Keratinocyte (primary cell): ENCODE measurements at regions not wholly inside any gene's neighbourhood (a gene's known extent, or its start where the extent isn't known, plus 50 kb on each side); places are given as distances from the start of the nearest gene placed in this dataset.

ENCODE experiments used
- DNase-seq: peaks from one replicate; pipeline ENCODE4 v3.0.0-alpha.2; 2011; ENCODE audit warnings: low read depth, missing footprints, low spot score
- FAIRE-seq: peaks from 2 replicates; lab custom pipeline; 2011; peaks lifted over from hg19 to GRCh38; lab: Jason Lieb, UNC
- H2AFZ ChIP-seq: 2 replicates; pipeline ENCODE4 v1.6.0; 2012; ENCODE audit warnings: low read length, control low read depth, inconsistent platforms; ENCODE audit not compliant: control insufficient read depth
- H3K27ac ChIP-seq: 2 replicates; pipeline ENCODE4 v1.5.1; 2011; ENCODE audit warnings: low read length; ENCODE audit not compliant: control insufficient read depth, insufficient read depth
- H3K27me3 ChIP-seq: 3 replicates; pipeline ENCODE4 v1.6.0; 2011; ENCODE audit warnings: low read length; ENCODE audit not compliant: control insufficient read depth, insufficient read depth; ENCODE audit errors: extremely low read depth
- H3K36me3 ChIP-seq, 2 experiments: 2 replicates in 1 of 2; 3 replicates in 1 of 2; pipeline ENCODE4 v1.5.1; 2011; ENCODE audit warnings: low read length in 2 of 2, mild to moderate bottlenecking in 1 of 2; ENCODE audit not compliant: control insufficient read depth in 2 of 2, insufficient read depth in 2 of 2; ENCODE audit errors: extremely low read depth in 1 of 2
- H3K4me1 ChIP-seq: 3 replicates; pipeline ENCODE4 v1.5.1; 2011; ENCODE audit warnings: low read length; ENCODE audit not compliant: control insufficient read depth, insufficient read depth; ENCODE audit errors: extremely low read depth
- H3K4me2 ChIP-seq: 3 replicates; pipeline ENCODE4 v1.6.0; 2011; ENCODE audit warnings: low read depth, low read length; ENCODE audit not compliant: control insufficient read depth, insufficient read depth; ENCODE audit errors: extremely low read depth
- H3K4me3 ChIP-seq, 3 experiments: fragments of 200-600 bp in 1 of 3; sonication (generic) in 1 of 3; 2 replicates in 2 of 3; 3 replicates in 1 of 3; pipeline ENCODE4 v1.5.1; 2011 to 2016; ENCODE audit warnings: low read length in 3 of 3, mild to moderate bottlenecking in 3 of 3, control low read depth in 2 of 3, inconsistent platforms in 1 of 3, low read depth in 1 of 3, mixed read lengths in 1 of 3, mixed run types in 1 of 3, moderate library complexity in 1 of 3; ENCODE audit not compliant: control insufficient read depth in 2 of 3, insufficient read depth in 2 of 3; ENCODE audit errors: extremely low read depth in 1 of 3
- H3K79me2 ChIP-seq: 2 replicates; pipeline ENCODE4 v1.6.0; 2012; ENCODE audit warnings: low read length; ENCODE audit not compliant: control insufficient read depth, insufficient read depth
- H3K9ac ChIP-seq: 3 replicates; pipeline ENCODE4 v1.6.0; 2011; ENCODE audit warnings: low read length; ENCODE audit not compliant: control insufficient read depth, insufficient read depth; ENCODE audit errors: extremely low read depth
- H3K9me1 ChIP-seq: 3 replicates; pipeline ENCODE4 v1.6.0; 2011; ENCODE audit warnings: low read length; ENCODE audit not compliant: control insufficient read depth, insufficient read depth; ENCODE audit errors: extremely low read depth
- H3K9me3 ChIP-seq: 2 replicates; pipeline ENCODE4 v1.5.1; 2012; ENCODE audit warnings: low read depth, low read length; ENCODE audit not compliant: control insufficient read depth
- H4K20me1 ChIP-seq: 3 replicates; pipeline ENCODE4 v1.6.0; 2011; ENCODE audit warnings: low read length; ENCODE audit not compliant: control insufficient read depth, insufficient read depth; ENCODE audit errors: extremely low read depth
- EZH2 ChIP-seq: IDR thresholded peaks from one replicate; pipeline ENCODE4 v1.6.1; 2012; ENCODE audit warnings: inconsistent platforms, mild to moderate bottlenecking, low read length, moderate library complexity
- dilution Hi-C: fragments of 300-500 bp; cut with MboI; formaldehyde crosslinking; loops from one replicate; pipeline ENCODE4 v1.7.0; 2020; ENCODE audit warnings: low sequenced_read_pairs; ENCODE audit not compliant: extremely low pct_ligation_motif_present
- TF ChIP-seq, protein P1 (sequence below), 3 experiments: IDR thresholded peaks in 1 of 3; conservative IDR thresholded peaks in 1 of 3; optimal IDR thresholded peaks in 1 of 3; 2 replicates in 2 of 3; 3 replicates in 1 of 3; pipeline versions ENCODE3 to v1.5.1; 2011; ENCODE audit warnings: low read length in 3 of 3, mild to moderate bottlenecking in 3 of 3, moderate library complexity in 2 of 3, control low read depth in 1 of 3, inconsistent platforms in 1 of 3; ENCODE audit not compliant: insufficient read depth in 2 of 3; ENCODE audit errors: extremely low read depth in 1 of 3

DNA sequence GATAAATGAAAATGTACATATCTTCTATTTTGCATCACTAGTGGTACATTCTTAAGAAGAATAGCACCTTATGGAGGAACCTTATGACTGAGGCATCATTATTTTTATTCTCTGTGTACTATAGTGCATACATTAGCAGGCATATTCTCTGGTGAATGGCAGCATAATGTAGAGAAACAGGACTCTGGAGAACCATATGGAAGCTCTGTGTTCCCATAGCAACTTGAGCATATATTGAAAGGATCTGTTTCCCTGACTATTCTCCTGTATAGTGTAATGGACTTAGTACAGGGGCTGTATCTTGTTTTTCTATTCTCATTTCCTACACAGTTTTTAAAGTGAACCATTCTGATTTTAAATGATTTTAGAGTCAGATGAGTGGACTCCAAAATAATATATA is 128.4 kb upstream of the SMIM30 start:
- dilution Hi-C loops, result no loop called here
- FAIRE-seq, result no peak

DNA sequence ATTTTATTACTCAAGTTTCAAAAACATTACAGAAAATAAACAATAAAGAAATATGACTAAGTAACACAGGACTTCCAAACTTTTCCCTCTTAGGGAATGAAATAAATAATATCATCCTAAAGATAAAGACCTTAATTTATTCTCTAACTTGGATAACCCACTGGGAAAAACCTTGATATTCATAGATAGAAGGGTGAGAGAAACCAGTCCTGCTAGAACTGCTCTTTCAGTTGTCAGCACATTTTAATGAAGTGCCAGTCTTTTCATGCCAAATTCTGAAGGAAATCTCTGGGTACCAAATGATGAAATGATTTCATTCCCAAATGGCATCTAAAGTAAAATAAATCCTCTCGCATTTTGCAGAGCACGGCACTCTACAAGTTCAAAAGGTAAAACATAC is 114.5 kb upstream of the SMIM30 start:
- no peak for FAIRE-seq
- no peak for DNase-seq
- Histone ChIP-seq H3K27ac (no peak overlapping the region), H3K9ac (no peak overlapping the region), H3K9me3 (no peaks in the 10 kb centered on the region), H2AFZ (no peak overlapping the region), H3K36me3 (no peaks in the 10 kb centered on the region), H3K4me2 (no peak overlapping the region), H3K27me3 (no peaks in the 10 kb centered on the region), H3K9me1 (no peaks in the 10 kb centered on the region), H3K79me2 (no peaks in the 10 kb centered on the region), H3K4me3 (no peak overlapping the region), H4K20me1 (no peaks in the 10 kb centered on the region), H3K4me1 (no peaks in the 10 kb centered on the region)
- TF ChIP-seq EZH2, result no peak
- TF ChIP-seq, protein P1, sequence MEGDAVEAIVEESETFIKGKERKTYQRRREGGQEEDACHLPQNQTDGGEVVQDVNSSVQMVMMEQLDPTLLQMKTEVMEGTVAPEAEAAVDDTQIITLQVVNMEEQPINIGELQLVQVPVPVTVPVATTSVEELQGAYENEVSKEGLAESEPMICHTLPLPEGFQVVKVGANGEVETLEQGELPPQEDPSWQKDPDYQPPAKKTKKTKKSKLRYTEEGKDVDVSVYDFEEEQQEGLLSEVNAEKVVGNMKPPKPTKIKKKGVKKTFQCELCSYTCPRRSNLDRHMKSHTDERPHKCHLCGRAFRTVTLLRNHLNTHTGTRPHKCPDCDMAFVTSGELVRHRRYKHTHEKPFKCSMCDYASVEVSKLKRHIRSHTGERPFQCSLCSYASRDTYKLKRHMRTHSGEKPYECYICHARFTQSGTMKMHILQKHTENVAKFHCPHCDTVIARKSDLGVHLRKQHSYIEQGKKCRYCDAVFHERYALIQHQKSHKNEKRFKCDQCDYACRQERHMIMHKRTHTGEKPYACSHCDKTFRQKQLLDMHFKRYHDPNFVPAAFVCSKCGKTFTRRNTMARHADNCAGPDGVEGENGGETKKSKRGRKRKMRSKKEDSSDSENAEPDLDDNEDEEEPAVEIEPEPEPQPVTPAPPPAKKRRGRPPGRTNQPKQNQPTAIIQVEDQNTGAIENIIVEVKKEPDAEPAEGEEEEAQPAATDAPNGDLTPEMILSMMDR (optimal IDR thresholded peaks at IDR 0.05 in 1 of 3, IDR thresholded peaks at IDR 0.05 in 1 of 3, conservative IDR thresholded peaks at IDR 0.05 in 1 of 3; ENCODE audit: extremely low read depth in 1 of 3, insufficient read depth in 2 of 3, low read length in 3 of 3), result no peak
- dilution Hi-C loops, result no loop called here

More for the DNA sequence above, 128.4 kb upstream of the SMIM30 start:
- Histone ChIP-seq H3K9ac (no peak overlapping the region), H3K9me1 (no peaks in the 10 kb centered on the region), H2AFZ (no peak overlapping the region), H3K27me3 (no peaks in the 10 kb centered on the region), H3K9me3 (no peaks in the 10 kb centered on the region), H4K20me1 (no peaks in the 10 kb centered on the region), H3K4me2 (no peak overlapping the region), H3K27ac (no peak overlapping the region), H3K4me3 (no peak overlapping the region), H3K79me2 (no peaks in the 10 kb centered on the region), H3K4me1 (no peaks in the 10 kb centered on the region), H3K36me3 (no peaks in the 10 kb centered on the region)
- TF ChIP-seq, protein P1 (optimal IDR thresholded peaks at IDR 0.05 in 1 of 3, IDR thresholded peaks at IDR 0.05 in 1 of 3, conservative IDR thresholded peaks at IDR 0.05 in 1 of 3; ENCODE audit: extremely low read depth in 1 of 3, insufficient read depth in 2 of 3, low read length in 3 of 3), result no peak
- no peak for TF ChIP-seq EZH2
- DNase-seq, result no peak
